ENCODE measurements at regions not wholly inside any gene's neighbourhood (a gene's known extent, or its start where the extent isn't known, plus 50 kb on each side); places are given as distances from the start of the nearest gene placed in this dataset.

DNA sequence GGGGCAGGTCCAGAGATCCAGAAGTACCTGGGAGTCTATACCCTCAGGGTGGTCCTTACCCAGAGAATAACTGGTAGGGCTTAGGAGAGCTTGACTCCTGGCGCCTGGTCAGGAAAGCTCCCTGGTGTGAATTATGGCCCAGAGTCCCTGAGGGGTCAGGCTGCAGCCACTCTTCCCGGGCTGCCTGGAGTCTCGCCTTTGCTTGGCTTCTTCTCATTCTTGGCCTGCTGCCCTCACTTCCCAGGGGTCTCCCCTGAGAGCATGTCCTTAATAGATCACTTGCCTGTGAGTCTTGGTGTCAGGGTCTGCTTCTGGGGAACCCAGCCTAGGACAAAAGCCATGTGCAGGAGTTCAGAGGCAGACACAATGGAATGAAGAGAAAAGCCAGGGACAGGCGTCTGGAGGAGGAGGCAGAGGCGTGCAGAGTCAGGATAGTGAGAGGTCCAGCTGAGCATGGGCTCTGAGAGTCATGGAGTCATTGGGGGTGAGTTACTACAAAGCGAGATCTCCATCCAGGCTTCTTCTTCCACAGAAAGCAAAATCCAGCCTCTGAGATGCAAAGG lies 212.3 kb downstream of the TFAP2C start:
- DNase-seq: no peak

DNA sequence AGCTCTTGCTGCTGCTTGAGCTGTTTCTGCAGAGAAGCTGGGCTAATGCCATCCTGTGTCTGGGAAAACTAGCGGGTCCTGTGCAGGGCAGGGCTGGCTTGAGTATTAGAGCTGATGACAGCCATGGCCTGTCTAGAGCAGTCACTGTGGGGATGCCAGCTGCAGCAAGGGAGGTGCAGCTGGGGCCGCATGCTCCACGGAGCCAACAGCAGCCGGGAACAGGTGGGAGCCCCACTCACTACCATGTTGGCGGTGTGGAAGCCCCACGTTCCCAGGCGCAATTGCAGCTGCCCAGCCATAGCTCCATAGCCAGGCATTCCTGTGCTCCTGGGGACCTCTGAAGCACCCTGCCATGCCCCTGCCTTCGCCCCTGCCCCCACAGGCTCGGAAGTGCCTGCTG lies 212.9 kb downstream of the TFAP2C start:
- DNase-seq: no peak

DNA sequence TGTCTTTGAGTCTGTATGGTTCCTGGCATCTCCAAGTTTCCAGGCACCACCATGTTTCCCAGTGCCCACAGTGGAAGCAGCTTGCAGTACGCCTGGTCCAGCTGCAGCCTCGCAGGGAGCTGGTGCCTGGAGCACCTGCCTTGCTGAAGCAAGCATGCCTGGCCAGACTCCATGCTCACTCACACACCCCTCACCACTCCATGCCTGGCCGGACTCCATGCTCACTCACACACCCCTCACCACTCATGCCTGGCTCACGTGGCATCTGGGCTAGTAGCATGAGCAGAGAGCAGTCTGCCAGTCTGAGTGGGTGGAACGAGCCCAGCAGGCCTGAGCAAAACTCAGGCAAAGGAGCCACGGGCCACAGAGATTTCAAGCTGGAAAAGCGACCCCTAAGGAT lies 214.3 kb downstream of the TFAP2C start:
- DNase-seq: no peak

DNA sequence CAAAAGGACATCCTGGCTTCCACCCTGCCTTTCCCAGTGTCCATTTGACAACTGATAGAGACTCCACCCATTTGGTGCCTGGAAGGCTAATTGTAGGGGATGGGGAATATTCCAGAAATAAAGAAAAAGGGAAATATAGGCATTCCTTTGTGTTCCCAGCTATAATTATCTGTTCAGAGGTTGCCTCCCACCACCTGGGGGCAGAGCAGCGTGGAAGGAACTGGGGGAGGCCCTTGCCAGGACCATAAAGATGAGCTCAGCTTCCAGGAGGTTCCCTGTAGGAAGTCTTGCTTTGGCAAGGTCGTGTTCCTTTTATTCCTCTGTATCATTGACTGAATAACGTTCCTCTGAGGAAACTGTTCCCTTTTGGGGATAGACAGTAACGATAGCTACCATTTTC lies 214.7 kb downstream of the TFAP2C start:
- DNase-seq: no peak

DNA sequence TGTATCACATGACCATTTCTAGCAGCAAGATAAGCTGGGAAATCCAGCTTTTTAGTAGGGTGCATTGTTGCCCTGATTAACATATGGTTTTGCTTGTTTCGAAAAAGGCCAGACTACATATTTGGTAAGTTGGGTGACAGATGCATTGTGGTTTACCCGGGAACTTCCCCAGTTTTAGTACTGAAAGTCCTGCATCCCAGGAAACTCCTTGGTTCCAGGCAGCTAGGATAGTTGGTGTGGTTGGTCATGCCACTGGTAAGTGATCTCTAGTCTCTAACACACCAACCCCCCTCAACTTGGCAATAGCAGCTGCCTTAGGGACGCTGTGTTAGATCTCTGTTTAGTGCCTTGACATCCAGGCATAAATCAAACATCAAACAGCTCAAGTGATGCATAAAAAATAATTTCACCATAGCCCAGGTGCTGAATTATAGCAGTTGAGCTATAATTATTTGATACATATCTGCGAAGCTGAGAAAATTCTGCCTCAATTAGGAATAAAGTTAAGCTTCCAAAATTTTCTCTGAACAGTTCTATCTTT lies 216.5 kb downstream of the TFAP2C start:
- peak; percentile 60 for DNase-seq

DNA sequence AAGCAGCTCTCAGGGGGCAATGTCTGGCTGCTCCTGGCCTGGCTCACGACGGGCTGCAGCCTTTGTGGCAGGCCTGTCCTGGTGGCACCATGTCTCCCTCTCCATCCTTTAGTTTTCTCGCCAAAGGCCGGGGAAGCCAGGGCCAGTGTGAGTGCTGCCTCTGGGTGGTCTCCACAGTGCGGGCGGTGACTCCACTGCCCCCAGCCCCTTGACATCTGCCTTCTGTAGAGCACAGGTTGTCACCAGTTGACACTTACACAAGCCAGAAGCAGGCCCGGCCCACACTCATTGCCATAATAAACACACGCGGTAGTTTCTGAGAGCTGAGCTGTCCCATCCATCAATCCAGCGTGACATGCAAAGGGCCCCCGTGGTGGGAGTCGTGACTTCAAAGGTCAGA lies 219.5 kb downstream of the TFAP2C start:
- no peak for DNase-seq

DNA sequence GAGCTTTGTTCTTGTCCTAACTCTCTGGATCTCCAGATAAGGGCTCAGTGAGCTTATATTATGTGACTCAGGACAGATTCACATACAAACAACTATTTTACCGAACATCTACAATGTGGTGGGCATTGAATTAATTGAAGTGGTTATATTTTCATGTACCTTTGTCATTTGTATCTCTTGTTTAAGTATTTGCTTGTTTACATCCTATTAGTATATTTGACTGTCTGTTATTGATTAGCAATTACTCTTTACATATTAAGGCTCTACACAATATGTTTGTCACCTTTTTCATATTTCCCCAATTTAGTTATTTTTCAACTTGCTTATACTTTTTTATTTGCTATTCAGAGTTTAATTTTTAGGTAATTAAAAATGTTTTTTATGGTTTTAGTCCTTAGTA lies 222.4 kb downstream of the TFAP2C start:
- DNase-seq: no peak

DNA sequence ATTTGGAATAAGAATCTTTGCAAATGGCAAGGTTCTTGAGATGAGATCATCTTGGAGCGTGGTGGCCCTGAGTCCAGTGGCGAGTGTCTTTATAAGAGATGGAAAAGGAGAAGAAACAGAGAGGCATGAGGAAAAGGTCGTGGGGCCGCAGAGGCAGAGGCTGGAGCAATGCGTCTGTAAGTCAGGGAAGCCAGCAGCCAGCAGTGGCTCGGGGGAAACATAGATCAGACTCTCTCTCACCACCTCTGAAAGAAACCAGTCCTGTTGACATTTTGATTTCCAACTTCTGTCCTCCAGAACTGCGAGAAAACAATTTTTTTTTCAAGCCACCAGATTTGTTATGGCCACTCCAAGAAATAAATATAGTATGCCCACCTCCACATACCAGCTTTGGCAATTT lies 226.6 kb downstream of the TFAP2C start:
- DNase-seq: no peak

DNA sequence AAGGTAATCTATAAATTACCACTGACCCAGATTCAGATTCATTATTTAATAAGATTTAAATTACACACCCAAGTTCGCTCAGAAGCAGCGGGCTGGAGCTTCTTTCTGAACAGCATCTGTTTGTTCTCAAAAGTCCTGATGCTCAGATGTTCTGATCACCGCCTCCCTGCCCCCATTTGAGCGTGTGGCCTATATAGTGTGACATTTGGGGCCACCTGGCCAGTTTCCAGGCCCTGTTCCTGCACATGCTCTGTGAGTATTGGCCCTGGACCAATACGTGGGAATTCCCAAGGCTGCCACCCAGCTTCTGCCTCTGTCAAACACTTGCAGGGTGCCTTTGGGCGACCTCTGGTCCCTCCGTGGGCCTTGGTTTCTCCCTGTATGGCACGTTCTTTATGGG lies 228.8 kb downstream of the TFAP2C start:
- DNase-seq: no peak

DNA sequence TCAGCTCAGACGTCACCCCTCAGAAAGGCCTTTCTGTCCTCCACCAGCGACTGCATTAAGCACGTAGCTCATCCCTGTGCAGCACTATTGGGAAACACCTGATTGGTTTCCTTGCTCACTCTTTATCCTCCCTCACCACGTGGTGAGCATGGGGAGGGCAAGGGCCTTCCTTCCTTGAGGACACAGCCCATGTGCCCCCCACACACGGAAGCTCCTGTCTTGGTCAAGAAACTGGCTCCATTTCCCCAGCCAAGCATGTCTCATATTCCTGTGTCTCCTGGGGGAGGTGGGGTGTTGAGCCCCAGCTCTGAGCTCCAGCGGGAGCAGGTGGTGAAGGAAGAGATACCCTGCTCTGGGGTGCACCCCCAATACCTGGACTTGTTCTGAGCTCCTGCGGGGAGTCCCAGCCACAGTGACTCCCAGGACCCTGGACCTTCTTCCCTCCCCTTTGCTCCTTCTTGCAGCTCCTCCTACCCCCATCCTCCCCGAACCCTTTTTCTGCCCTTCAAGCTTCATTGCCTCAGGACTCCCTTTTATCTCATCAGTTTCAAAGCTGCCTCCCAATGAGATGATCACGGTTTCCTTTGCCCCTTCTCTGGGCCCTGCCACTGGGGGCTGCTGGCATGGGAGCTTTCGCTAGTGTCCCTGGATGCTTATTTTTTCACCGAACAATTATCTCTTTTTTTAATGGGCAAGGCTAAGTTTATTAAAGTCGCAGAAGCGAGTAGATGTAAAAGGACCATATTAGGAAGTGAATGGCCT lies 230.1 kb downstream of the TFAP2C start:
- DNase-seq: no peak

DNA sequence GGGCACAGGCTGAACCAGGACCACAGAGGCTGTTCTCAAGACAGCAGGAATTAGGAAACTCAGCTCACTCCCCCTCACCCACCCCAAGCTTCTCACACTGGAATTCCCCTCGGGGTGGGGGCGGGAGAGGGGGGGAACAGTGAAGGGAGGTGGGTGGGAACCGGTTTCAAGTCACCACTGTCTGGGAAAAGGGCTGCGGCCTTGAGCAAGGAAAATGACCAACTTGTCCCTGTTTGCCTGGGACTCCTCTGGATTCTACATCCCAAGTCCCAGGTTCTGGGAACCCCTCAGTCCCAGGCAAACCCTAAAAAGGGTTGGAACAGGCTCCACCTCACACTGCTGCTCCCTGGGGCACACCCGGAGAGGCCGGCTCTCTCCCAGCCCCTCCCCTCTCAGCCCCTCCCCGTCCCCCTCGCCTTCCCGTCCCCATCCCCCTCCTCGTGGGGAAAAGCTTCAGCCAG lies 230.7 kb downstream of the TFAP2C start:
- no peak for DNase-seq

DNA sequence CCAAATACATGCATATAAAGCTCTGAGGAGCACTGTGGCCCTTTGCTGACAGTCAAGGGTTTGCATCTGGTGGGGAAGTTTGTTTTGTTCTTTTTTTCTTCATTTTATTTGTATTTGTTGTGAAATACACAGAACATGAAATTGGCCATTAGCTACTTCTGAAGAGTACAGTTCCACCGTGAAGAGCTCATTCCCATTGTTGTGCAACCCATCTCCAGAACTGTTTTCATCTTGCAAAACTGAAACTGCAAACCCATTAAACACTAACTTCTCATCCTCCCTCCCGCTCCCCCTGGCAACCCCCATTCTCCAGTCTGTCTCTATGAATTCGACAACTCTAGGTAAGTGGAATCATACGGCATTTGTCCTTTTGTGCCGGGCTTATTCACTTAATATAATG lies 231.3 kb downstream of the TFAP2C start:
- DNase-seq: no peak

DNA sequence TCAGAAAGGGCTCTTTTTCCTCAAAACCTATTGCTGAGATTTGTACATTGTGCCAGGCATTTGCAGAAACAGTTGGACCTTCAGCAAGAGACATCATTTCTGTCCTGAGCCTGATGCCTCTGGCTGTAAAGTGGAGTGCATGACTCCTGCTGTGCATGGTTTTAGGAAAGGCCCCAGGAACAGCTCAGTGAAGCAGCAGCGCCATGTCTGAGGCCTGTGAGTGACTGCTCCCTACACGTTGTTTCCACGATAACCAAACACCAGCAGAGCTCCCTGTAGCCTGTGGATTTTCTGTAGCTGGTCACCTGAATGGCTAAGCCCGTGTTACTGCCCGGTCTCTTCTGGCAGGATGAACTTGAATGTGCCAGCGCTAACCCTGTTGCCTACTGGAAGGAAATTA lies 232.5 kb downstream of the TFAP2C start:
- no peak for DNase-seq

DNA sequence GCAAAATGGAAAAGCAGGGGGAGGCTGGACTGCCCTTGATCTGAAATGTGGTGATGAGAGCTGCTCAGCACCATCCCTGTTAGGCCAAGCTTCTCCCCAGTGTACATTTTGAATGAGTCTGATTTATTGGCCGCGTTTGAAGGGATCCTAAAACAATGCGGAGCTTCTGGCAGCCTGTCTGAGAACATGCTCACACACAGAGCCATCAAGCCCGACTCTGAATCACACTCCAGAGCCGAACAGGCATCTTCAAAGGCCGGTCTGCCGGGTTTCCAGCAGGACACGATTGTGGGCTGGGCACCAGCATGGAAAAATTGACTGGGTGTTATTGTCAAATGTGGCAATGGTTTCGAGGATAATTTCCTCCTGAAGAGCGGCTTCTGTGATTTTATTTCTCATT lies 235.9 kb downstream of the TFAP2C start:
- no peak for DNase-seq

DNA sequence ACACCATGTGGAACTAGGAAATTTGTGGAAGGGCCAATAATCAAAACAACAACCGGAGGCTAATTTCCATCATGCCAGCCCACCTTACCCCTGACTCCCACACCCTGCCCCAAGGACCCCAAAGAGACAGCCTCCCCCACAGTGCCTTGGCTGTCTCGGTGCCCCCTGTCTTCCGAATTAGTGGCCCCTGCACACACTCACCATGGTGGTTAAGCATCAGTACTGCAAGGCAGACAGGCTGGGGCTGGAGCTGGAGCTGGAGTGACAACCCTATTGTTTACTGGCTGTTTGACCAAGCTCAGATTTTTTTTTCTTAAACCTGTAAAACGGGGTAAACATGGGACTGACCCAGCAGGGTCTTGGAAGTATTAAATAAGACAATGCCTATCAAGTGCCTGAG lies 238.0 kb downstream of the TFAP2C start:
- no peak for DNase-seq

DNA sequence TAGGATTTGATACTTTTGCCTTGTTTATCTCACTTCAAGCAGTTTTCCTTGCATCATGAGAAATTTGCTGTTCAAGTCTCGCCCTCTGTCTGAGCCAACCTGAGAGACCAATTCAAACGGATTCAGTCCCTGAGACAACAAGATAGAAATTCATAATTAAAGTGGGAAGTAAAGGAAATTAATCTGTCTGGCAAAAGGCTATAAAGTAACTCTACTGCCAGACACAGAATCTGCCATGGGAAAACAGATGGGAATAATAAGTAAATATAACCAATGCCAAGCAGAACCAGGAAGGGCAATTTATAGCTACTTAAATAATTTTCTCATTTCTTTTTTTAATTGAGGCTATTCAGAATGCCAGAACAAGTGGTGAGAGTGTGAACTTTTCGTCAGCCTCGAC lies 239.6 kb downstream of the TFAP2C start:
- DNase-seq: no peak

DNA sequence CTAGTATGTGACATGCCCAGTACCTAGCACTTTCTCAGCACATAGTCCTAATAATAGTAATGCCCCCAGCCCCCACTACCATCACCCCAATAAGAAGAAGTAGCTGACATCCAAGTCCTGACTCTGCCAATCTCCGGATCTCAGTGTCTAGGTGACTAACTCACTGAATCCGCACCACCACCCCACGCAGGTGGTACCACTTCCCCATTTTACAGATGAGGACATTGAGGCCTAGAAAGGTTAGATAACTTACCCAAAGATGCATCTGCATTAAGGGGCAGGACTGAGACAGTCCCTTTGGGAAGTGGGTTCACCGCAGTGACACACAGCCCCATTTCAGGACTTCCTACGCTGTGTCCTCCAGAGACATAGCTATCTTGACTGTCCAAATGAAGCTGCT lies 241.2 kb downstream of the TFAP2C start:
- DNase-seq: no peak

DNA sequence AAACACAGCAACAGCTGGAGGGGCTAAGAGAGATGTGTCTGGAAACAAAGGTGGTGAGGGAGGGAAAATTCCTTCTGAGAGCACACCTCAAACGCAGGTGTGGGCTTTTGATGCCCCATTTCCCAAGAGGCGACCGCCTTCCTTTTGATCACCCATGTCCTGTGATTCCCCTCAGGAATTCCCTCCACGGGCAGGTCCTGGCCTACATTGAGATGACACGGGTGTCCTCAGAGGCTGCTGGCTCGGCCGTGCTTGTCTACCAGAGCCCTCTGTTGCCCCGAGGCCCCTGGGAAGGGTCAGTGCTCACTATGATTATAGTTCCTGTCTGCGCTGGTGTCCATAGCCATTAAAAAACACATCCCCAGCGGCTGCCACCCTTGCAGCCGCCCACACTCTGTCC lies 242.6 kb downstream of the TFAP2C start:
- DNase-seq: no peak

DNA sequence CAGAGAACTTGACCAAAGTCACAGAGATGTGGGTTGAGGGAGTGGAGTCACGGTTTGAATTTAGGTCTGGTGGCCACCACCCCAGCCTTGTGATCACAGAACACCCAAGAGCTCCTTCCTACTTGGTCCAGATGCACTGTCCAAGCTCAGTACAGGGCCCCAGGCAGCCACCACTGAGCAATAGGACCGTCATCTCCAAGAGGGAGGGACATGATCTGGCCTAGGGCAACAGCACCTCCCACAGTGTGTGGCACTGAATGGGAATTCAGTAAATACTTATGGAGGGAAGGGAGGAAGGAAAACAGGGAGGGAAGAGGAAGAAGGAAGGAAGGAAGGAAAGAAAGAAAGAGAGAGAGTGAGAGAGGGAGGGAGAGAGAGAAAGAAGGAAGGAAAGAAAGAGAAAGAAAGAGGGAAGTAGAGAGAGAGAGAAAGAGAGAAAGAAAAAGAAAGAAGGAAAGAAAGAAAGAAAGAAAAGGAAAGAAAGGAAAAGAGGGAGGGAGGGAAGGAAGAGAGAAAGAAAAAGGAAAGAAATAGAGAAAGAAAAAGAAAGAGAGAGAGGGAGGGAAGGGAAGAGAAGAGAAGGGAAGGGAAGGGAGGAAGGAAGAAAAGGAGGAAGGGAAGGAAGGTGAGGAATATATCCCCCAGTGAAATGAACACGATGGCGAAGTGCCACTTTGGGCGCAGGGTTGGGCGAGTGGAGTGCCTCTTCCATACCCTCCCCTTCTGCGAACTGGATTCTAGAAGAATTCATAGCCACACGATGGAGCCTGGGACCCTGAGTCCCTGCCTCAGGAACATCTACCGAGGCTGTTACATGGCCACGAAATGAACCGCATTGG lies 243.7 kb downstream of the TFAP2C start:
- DNase-seq: no peak

DNA sequence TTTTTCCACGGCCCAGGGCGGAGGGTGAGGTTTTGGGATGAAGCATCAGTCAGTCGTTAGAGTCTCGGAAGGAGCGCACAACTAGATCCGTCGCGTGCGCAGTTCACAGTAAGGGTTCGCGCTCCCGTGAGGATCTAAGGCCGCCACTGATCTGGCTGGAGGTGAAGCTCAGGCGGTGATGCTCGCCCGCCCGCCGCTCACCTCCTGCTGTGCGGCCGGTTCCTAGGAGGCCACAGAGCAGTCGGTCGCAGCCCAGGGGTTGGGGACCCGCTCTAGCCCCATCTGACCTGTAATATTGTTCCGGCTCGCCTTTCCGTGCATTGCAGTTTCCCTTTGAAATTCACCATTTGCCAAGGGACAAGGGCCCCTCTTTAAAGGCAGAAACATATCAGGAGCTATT lies 244.7 kb downstream of the TFAP2C start:
- no peak for DNase-seq

DNA sequence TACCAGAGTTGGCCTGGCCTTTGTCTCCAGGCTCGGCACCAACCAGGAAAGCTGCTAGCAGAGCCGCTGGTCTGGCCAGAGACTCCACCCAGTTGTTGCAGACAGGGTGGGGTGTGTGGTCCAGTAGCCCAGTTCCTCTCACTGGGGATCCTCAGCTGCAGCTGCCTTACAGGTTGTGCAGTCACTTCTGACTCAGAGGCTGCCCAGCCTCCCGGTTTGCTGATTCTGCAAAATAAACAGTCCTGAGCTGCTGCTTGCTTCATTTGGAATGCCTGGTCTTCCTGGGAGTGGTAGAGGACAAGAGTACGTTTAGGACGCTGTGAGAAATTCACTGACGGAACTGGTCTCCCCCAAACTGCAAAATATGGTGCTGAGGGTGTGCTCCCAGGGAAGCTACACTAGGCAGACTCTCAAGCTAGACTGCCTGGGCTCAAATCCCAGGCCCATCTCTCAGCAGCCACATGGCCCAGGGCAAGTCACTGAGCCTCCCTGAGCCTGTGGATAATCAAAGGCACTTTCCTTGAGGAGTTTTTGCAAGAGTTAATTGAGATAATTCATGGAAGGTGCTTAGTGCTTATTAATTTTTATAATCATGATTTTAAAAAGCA lies 246.1 kb downstream of the TFAP2C start:
- DNase-seq: no peak

DNA sequence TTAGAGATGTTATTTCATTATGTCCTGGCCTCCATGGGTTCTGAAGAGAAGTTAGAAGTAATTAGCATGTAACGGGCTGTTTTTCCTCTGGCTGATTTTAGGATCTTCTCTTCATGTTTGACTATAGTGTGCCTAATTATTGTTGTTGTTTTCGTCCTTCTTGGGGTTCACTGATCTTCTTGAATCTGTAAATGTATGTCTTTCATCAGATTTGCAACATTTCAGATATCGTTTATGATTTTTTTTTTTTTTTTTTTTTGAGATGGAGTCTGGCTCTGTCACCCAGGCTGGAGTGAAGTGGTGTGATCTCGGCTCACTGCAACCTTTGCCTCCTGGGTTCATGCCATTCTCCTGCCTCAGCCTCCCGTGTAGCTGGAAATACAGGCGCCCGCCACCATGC lies 246.7 kb downstream of the TFAP2C start:
- no peak for DNase-seq

DNA sequence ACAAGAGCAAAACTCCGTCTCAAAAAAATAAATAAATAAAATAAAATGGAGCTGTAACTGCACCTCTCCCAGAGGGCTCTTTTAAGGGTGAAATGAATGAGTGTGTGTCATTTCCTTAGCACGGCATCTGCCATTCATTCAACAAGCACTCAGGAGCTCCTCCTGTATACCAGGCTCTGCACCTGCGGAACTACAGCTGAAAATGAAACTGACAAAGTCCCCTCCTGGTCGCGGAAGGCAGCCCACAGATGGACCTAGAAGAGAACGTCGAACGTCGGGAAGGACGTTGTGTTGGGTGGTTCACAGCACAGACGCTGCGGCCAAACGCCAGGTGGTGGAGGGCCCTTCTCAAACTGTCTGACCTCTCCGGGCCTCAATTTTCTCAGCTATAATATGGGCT lies 256.4 kb downstream of the TFAP2C start:
- DNase-seq: no peak
